ENCODE measurements at regions not wholly inside any gene's neighbourhood (a gene's known extent, or its start where the extent isn't known, plus 50 kb on each side); places are given as distances from the start of the nearest gene placed in this dataset.

GRCh38 chr21:34229353-34229752 is 134.5 kb upstream of the KCNE2 start:
- no peak overlapping the region for H3K4ac ChIP-seq (replicated peaks; ENCODE audit: insufficient read length, low read depth, low read length)
- H2AFZ ChIP-seq (ENCODE audit: low read length), result no peak overlapping the region
- TF ChIP-seq BCL11A (IDR thresholded peaks at IDR 0.05; ENCODE audit: low read depth in 2 of 2, low read length in 2 of 2) (no peak), SRF (IDR thresholded peaks at IDR 0.05; ENCODE audit: low read depth, low read length) (no peak), TBP (IDR thresholded peaks at IDR 0.05; ENCODE audit: low read depth, low read length) (no peak), ATF3 (IDR thresholded peaks at IDR 0.05; ENCODE audit: insufficient read depth, low read depth, low read length) (no peak), JUN (IDR thresholded peaks at IDR 0.05; ENCODE audit: low read depth, low read length) (no peak), RXRA (IDR thresholded peaks at IDR 0.05; ENCODE audit: insufficient read depth, low read depth, low read length) (no peak), MAFK (IDR thresholded peaks at IDR 0.05; ENCODE audit: low read depth, low read length) (no peak), SP4 (IDR thresholded peaks at IDR 0.05; ENCODE audit: low read length) (no peak), BACH1 (IDR thresholded peaks at IDR 0.05; ENCODE audit: low read length) (no peak), ZNF274 (IDR thresholded peaks at IDR 0.05; ENCODE audit: borderline replicate concordance, extremely low read depth, low read length) (no peak), EGR1 (IDR thresholded peaks at IDR 0.05; ENCODE audit: borderline replicate concordance, low read depth, low read length) (no peak), PHF8 (conservative IDR thresholded peaks at IDR 0.05; ENCODE audit: low read depth, low read length) (no peak), SIX5 (IDR thresholded peaks at IDR 0.05; ENCODE audit: low read depth, low read length) (no peak), POLR2A (IDR thresholded peaks at IDR 0.05; ENCODE audit: control extremely low read depth in 1 of 2, low read depth in 2 of 2, low read length in 2 of 2) (no peak)
- TF ChIP-seq, protein P1, sequence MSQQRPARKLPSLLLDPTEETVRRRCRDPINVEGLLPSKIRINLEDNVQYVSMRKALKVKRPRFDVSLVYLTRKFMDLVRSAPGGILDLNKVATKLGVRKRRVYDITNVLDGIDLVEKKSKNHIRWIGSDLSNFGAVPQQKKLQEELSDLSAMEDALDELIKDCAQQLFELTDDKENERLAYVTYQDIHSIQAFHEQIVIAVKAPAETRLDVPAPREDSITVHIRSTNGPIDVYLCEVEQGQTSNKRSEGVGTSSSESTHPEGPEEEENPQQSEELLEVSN (IDR thresholded peaks at IDR 0.05), result no peak
- no peak for FAIRE-seq
- H2BK5ac ChIP-seq (ENCODE audit: low read depth, low read length), result no peak overlapping the region
- no peaks in the 10 kb centered on the region for H3K23me2 ChIP-seq (ENCODE audit: low read depth, low read length)
- peaks cover 0 to 2% (median 0%) of the 10 kb centered on the region in 4 experiments; a peak in 2 of 7 replicates for H3K4me1 ChIP-seq (replicated peaks in 1 of 4; ENCODE audit: control insufficient read depth in 3 of 4, insufficient read depth in 4 of 4, low read length in 3 of 4)
- H2AK5ac ChIP-seq (ENCODE audit: low read depth, low read length), result no peak overlapping the region
- no peak overlapping the region for H3K14ac ChIP-seq (ENCODE audit: insufficient read length)
- H4K91ac ChIP-seq (replicated peaks; ENCODE audit: insufficient read length, low read length), result no peak overlapping the region
- H3K18ac ChIP-seq (ENCODE audit: extremely low read depth, low read length), result no peak overlapping the region
- no peaks in the 10 kb centered on the region for H3K27me3 ChIP-seq (replicated peaks in 1 of 4; ENCODE audit: control insufficient read depth in 3 of 4, extremely low read depth in 1 of 4, insufficient read depth in 3 of 4, low read length in 3 of 4)
- no peak overlapping the region for H3K4me2 ChIP-seq (ENCODE audit: insufficient read depth in 1 of 2, low read depth in 2 of 2, low read length in 2 of 2)
- no peak overlapping the region for H2BK12ac ChIP-seq (ENCODE audit: low read depth, low read length)
- CTCF ChIA-PET (ENCODE audit: partially characterized antibody), result no interaction called here
- H3K36me3 ChIP-seq (ENCODE audit: control insufficient read depth in 2 of 4, insufficient read depth in 4 of 4, low read length in 3 of 4), result no peaks in the 10 kb centered on the region
- H4K5ac ChIP-seq (ENCODE audit: insufficient read length, low read depth, low read length), result no peak overlapping the region
- no peak overlapping the region for H3K23ac ChIP-seq (ENCODE audit: insufficient read length)
- no peak overlapping the region for H2BK15ac ChIP-seq (ENCODE audit: low read length)
- POLR2A ChIA-PET (ENCODE audit: partially characterized antibody), result no interaction called here
- WGBS, 2 experiments (ENCODE audit: extremely low coverage in 1 of 2, insufficient coverage in 1 of 2, insufficient read length in 1 of 2, insufficient replicate concordance in 2 of 2, low coverage in 1 of 2, low lambda C conversion rate in 2 of 2, missing lambda C conversion rate in 1 of 2), result 80% methylated on average over 4 of the region's 4 CpGs; no CpG with 5 or more reads in 1 of the 2 experiments
- H3K4me3 ChIP-seq (ENCODE audit: extremely low read depth in 1 of 4, insufficient read depth in 2 of 4, low read depth in 3 of 4, low read length in 4 of 4), result no peak overlapping the region
- no peaks in the 10 kb centered on the region for H4K20me1 ChIP-seq (replicated peaks in 1 of 2; ENCODE audit: control insufficient read depth in 1 of 2, insufficient read depth in 2 of 2, low read length in 2 of 2)
- no peak overlapping the region for H2BK20ac ChIP-seq (ENCODE audit: low read length)
- no peak overlapping the region for H4K8ac ChIP-seq (ENCODE audit: extremely low read depth, insufficient read depth, low read length)
- DNase-seq (ENCODE audit: low read depth in 1 of 2, low spot score in 2 of 2), result no peak
- H3K79me1 ChIP-seq (ENCODE audit: low read depth, low read length), result no peaks in the 10 kb centered on the region
- H3K27ac ChIP-seq (ENCODE audit: low read depth, low read length), result no peak overlapping the region
- H3K9me3 ChIP-seq (ENCODE audit: insufficient read depth in 2 of 2, low read depth in 1 of 2, low read length in 1 of 2), result no peaks in the 10 kb centered on the region; a peak in 1 of 4 replicates
- no peak overlapping the region for H3K9ac ChIP-seq (replicated peaks in 1 of 4; ENCODE audit: extremely low read depth in 1 of 4, low read depth in 3 of 4, low read length in 3 of 4)
- H3K79me2 ChIP-seq (ENCODE audit: control insufficient read depth in 1 of 2, insufficient read depth in 2 of 2, low read length in 2 of 2), result no peaks in the 10 kb centered on the region
- H2BK120ac ChIP-seq (replicated peaks; ENCODE audit: low read depth, low read length), result no peak overlapping the region
- no peak overlapping the region for H3K56ac ChIP-seq (replicated peaks; ENCODE audit: insufficient read length, low read depth, low read length)

All from H1 (cell line).